IPS-18a (cell line): ENCODE measurements at regions not wholly inside any gene's neighbourhood (a gene's known extent, or its start where the extent isn't known, plus 50 kb on each side); places are given as distances from the start of the nearest gene placed in this dataset.

Experiments used
- H3K27ac ChIP-seq: one replicate; pipeline ENCODE4 v1.5.1; 2013; ENCODE audit warnings: low read length
- H3K27me3 ChIP-seq: one replicate; pipeline ENCODE4 v1.6.1; 2013; ENCODE audit warnings: mild to moderate bottlenecking, low read length; ENCODE audit not compliant: control insufficient read depth, insufficient read depth
- H3K36me3 ChIP-seq: one replicate; pipeline ENCODE4 v1.6.1; 2013; ENCODE audit warnings: low read depth, low read length; ENCODE audit not compliant: control insufficient read depth
- H3K4me1 ChIP-seq: one replicate; pipeline ENCODE4 v1.6.1; 2013; ENCODE audit warnings: low read depth, low read length; ENCODE audit not compliant: control insufficient read depth
- H3K4me3 ChIP-seq: one replicate; pipeline ENCODE4 v1.5.1; 2013; ENCODE audit warnings: low read length
- H3K9ac ChIP-seq: one replicate; pipeline ENCODE4 v1.6.1; 2013; ENCODE audit warnings: mild to moderate bottlenecking, low read length, moderate library complexity
- H3K9me3 ChIP-seq: one replicate; pipeline ENCODE4 v1.6.1; 2013; ENCODE audit warnings: low read depth, low read length; ENCODE audit not compliant: control insufficient read depth

GRCh38 chr12:61823102-61823501 is 437.1 kb upstream of the USP15 start:
- H3K27me3 ChIP-seq = no peaks in the 10 kb centered on the region
- H3K9me3 ChIP-seq = no peaks in the 10 kb centered on the region
- no peaks in the 10 kb centered on the region for H3K36me3 ChIP-seq
- H3K4me3 ChIP-seq = no peak overlapping the region
- H3K9ac ChIP-seq = no peak overlapping the region
- H3K4me1 ChIP-seq = no peaks in the 10 kb centered on the region
- H3K27ac ChIP-seq = no peak overlapping the region

- no peaks in the 10 kb centered on the region for H3K9me3 ChIP-seq
- H3K27ac ChIP-seq = no peak overlapping the region
- H3K36me3 ChIP-seq = no peaks in the 10 kb centered on the region
- no peaks in the 10 kb centered on the region for H3K27me3 ChIP-seq
- H3K4me3 ChIP-seq = no peak overlapping the region
- H3K9ac ChIP-seq = no peak overlapping the region
- no peaks in the 10 kb centered on the region for H3K4me1 ChIP-seq
Measured at GRCh38 chr12:61846765-61847164, 413.4 kb upstream of the USP15 start.

- Histone ChIP-seq H3K4me3 (no peak overlapping the region), H3K9me3 (no peaks in the 10 kb centered on the region), H3K27me3 (no peaks in the 10 kb centered on the region), H3K9ac (no peak overlapping the region), H3K4me1 (no peaks in the 10 kb centered on the region), H3K36me3 (no peaks in the 10 kb centered on the region), H3K27ac (no peak overlapping the region)
Measured at GRCh38 chr12:61848893-61849292, 411.3 kb upstream of the USP15 start.

- Histone ChIP-seq H3K36me3 (no peaks in the 10 kb centered on the region), H3K9ac (no peak overlapping the region), H3K4me3 (no peak overlapping the region), H3K27ac (no peak overlapping the region), H3K9me3 (peaks cover 3% of the 10 kb centered on the region), H3K27me3 (no peaks in the 10 kb centered on the region), H3K4me1 (no peaks in the 10 kb centered on the region)
Measured at GRCh38 chr12:61853945-61854344, 406.3 kb upstream of the USP15 start.

- no peak overlapping the region for H3K4me3 ChIP-seq
- H3K27me3 ChIP-seq = no peaks in the 10 kb centered on the region
- H3K36me3 ChIP-seq = no peaks in the 10 kb centered on the region
- no peak overlapping the region for H3K9ac ChIP-seq
- H3K4me1 ChIP-seq = no peaks in the 10 kb centered on the region
- peaks cover 3% of the 10 kb centered on the region for H3K9me3 ChIP-seq
- no peak overlapping the region for H3K27ac ChIP-seq
Measured at GRCh38 chr12:61854902-61855301, 405.3 kb upstream of the USP15 start.

- Histone ChIP-seq H3K27ac (no peak overlapping the region), H3K36me3 (no peaks in the 10 kb centered on the region), H3K4me1 (no peaks in the 10 kb centered on the region), H3K9me3 (peaks cover 3% of the 10 kb centered on the region), H3K27me3 (no peaks in the 10 kb centered on the region), H3K9ac (no peak overlapping the region), H3K4me3 (no peak overlapping the region)
Measured at GRCh38 chr12:61857968-61858367, 402.2 kb upstream of the USP15 start.

- Histone ChIP-seq H3K36me3 (no peaks in the 10 kb centered on the region), H3K27ac (no peak overlapping the region), H3K9ac (no peak overlapping the region), H3K9me3 (no peaks in the 10 kb centered on the region), H3K4me3 (no peak overlapping the region), H3K4me1 (no peaks in the 10 kb centered on the region), H3K27me3 (no peaks in the 10 kb centered on the region)
Measured at GRCh38 chr12:61860451-61860850, 399.8 kb upstream of the USP15 start.

GRCh38 chr12:61862986-61863385 is 397.2 kb upstream of the USP15 start:
- H3K27me3 ChIP-seq = no peaks in the 10 kb centered on the region
- H3K9ac ChIP-seq = no peak overlapping the region
- no peaks in the 10 kb centered on the region for H3K36me3 ChIP-seq
- H3K4me1 ChIP-seq = no peaks in the 10 kb centered on the region
- H3K4me3 ChIP-seq = no peak overlapping the region
- H3K9me3 ChIP-seq = no peaks in the 10 kb centered on the region
- H3K27ac ChIP-seq = no peak overlapping the region

GRCh38 chr12:61863811-61864210 is 396.4 kb upstream of the USP15 start:
- H3K27me3 ChIP-seq = no peaks in the 10 kb centered on the region
- H3K36me3 ChIP-seq = no peaks in the 10 kb centered on the region
- no peaks in the 10 kb centered on the region for H3K4me1 ChIP-seq
- H3K9ac ChIP-seq = no peak overlapping the region
- H3K4me3 ChIP-seq = no peak overlapping the region
- H3K9me3 ChIP-seq = no peaks in the 10 kb centered on the region
- no peak overlapping the region for H3K27ac ChIP-seq

GRCh38 chr12:61869796-61870195 is 390.4 kb upstream of the USP15 start:
- H3K9ac ChIP-seq = no peak overlapping the region
- no peaks in the 10 kb centered on the region for H3K27me3 ChIP-seq
- no peaks in the 10 kb centered on the region for H3K4me1 ChIP-seq
- H3K9me3 ChIP-seq = no peaks in the 10 kb centered on the region
- H3K36me3 ChIP-seq = no peaks in the 10 kb centered on the region
- H3K27ac ChIP-seq = no peak overlapping the region
- H3K4me3 ChIP-seq = no peak overlapping the region

GRCh38 chr12:61870658-61871484 is 389.3 kb upstream of the USP15 start:
- Histone ChIP-seq H3K27me3 (no peaks in the 10 kb centered on the region), H3K9ac (no peak overlapping the region), H3K4me1 (no peaks in the 10 kb centered on the region), H3K27ac (no peak overlapping the region), H3K36me3 (no peaks in the 10 kb centered on the region), H3K9me3 (no peaks in the 10 kb centered on the region), H3K4me3 (no peak overlapping the region)

GRCh38 chr12:61871485-61871810 is 388.8 kb upstream of the USP15 start:
- Histone ChIP-seq H3K4me3 (no peak overlapping the region), H3K9me3 (no peaks in the 10 kb centered on the region), H3K36me3 (no peaks in the 10 kb centered on the region), H3K27me3 (no peaks in the 10 kb centered on the region), H3K4me1 (no peaks in the 10 kb centered on the region), H3K27ac (no peak overlapping the region), H3K9ac (no peak overlapping the region)
